PC-9 (cell line): ENCODE measurements at regions not wholly inside any gene's neighbourhood (a gene's known extent, or its start where the extent isn't known, plus 50 kb on each side); places are given as distances from the start of the nearest gene placed in this dataset.
"Not testable (repeated sequence)": the region's sequence is repeated elsewhere in the genome, so short reads cannot be mapped to it uniquely, and the experiment has no call there.

Source experiments
- CTCF ChIP-seq: fragments of 200-600 bp; sonication (generic); conservative IDR thresholded peaks from 2 replicates; pipeline ENCODE4 v1.6.1; 2017; ENCODE audit warnings: mixed run types, antibody characterized with exemption, mild to moderate bottlenecking, moderate library complexity
- EZH2 ChIP-seq: fragments of 200-600 bp; sonication (generic); IDR thresholded peaks from 2 replicates; pipeline ENCODE4 v1.8.0; 2017; ENCODE audit warnings: antibody characterized with exemption, low read depth

GRCh38 chr14:29027941-29028705 is 261.5 kb downstream of the FOXG1 start:
- not testable (repeated sequence) for TF ChIP-seq CTCF, EZH2
